Effector memory CD8-positive, alpha-beta T cell (primary cell): ENCODE measurements at regions not wholly inside any gene's neighbourhood (a gene's known extent, or its start where the extent isn't known, plus 50 kb on each side); places are given as distances from the start of the nearest gene placed in this dataset.

Experiments used
- ATAC-seq: fragments of 150-1000 bp; cut with Tn5 transposase; replicated peaks from 2 replicates; pipeline ENCODE4 v1.10.0; 2021; ENCODE audit warnings: mild to moderate bottlenecking, moderate library complexity
- DNase-seq, 3 experiments: peaks; one replicate each; pipeline ENCODE4 v3.0.0; 2021
- H3K27ac Mint-ChIP-seq, 2 donors: one replicate each; pipeline ENCODE4 v1.8.0; 2022; ENCODE audit warnings: mild to moderate bottlenecking in 2 of 2, mixed read lengths in 2 of 2, moderate library complexity in 2 of 2
- H3K27me3 Mint-ChIP-seq, 2 donors: one replicate each; pipeline ENCODE4 v1.8.0; 2022; ENCODE audit warnings: mixed read lengths in 2 of 2
- H3K36me3 Mint-ChIP-seq: one replicate; pipeline ENCODE4 v1.8.0; 2022; ENCODE audit warnings: mild to moderate bottlenecking, moderate library complexity, mixed read lengths; ENCODE audit not compliant: insufficient read depth
- H3K4me1 Mint-ChIP-seq, 2 donors: one replicate each; pipeline ENCODE4 v1.8.0; 2022; ENCODE audit warnings: low read depth in 2 of 2, mixed read lengths in 2 of 2
- H3K4me3 Mint-ChIP-seq, 2 donors: one replicate each; pipeline ENCODE4 v1.8.0; 2022; ENCODE audit warnings: mild to moderate bottlenecking in 2 of 2, mixed read lengths in 2 of 2, moderate library complexity in 2 of 2
- H3K9me3 Mint-ChIP-seq, 2 donors: one replicate each; pipeline ENCODE4 v1.8.0; 2022; ENCODE audit warnings: mixed read lengths in 2 of 2

DNA sequence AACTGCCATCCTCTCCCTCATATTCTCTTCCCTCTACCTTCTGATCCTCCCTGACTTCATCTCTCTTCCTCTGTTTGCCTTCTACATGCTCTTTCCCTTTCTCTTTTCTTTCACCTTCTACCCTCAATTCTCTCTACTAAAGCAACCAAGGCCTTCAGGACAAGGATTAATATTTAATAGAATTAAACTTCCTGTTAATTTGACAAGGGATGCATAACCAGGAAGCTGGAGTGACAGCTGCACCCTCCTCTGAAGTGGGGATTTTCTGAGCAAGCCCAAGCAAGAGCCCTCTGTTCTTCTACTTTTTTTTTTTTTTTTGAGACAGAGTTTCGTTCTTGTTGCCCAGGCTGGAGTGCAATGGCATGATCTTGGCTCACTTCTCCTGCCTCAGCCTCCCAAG is 63.4 kb upstream of the MED4 start:
- peak overlapping the region in 1 of 2 donors; percentile 82 for H3K27ac Mint-ChIP-seq
- H3K4me1 Mint-ChIP-seq, result peaks cover 20 to 41% of the 10 kb centered on the region in 2 donors
- DNase-seq, result no peak
- H3K4me3 Mint-ChIP-seq, result peak overlapping the region in 1 of 2 donors; percentile 61
- no peaks in the 10 kb centered on the region for H3K9me3 Mint-ChIP-seq
- no peak for ATAC-seq
- peaks cover 17% of the 10 kb centered on the region for H3K36me3 Mint-ChIP-seq
- no peaks in the 10 kb centered on the region for H3K27me3 Mint-ChIP-seq

DNA sequence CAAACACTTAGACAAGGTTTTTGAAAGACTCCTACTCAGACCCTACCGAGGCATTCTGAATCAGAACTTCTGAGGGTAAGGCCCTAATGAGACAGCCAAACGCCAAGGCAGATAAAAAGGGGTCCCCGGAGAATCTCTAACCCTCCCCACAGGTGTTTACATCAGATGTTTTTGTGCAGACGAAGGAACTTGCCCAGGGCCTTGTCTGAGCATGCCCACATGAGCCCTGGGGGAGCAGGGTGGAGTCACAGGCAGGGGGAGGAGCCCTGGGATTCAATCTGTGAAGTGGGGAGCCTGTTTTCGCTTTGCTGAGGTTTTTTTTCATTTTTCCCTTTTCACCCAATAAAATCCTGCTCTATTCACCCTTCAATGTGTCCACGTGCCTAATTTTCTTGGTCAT is 61.6 kb upstream of the MED4 start:
- H3K27me3 Mint-ChIP-seq, result no peaks in the 10 kb centered on the region
- peaks cover 35 to 58% of the 10 kb centered on the region in 2 donors for H3K4me1 Mint-ChIP-seq
- ATAC-seq (peak; percentile 71), DNase-seq (peak; percentile 54 to 66 (median 57))
- peaks cover 17% of the 10 kb centered on the region for H3K36me3 Mint-ChIP-seq
- H3K27ac Mint-ChIP-seq, result peak overlapping the region; percentile 92 to 97
- peak overlapping the region; percentile 73 to 82 for H3K4me3 Mint-ChIP-seq
- H3K9me3 Mint-ChIP-seq, result no peaks in the 10 kb centered on the region

DNA sequence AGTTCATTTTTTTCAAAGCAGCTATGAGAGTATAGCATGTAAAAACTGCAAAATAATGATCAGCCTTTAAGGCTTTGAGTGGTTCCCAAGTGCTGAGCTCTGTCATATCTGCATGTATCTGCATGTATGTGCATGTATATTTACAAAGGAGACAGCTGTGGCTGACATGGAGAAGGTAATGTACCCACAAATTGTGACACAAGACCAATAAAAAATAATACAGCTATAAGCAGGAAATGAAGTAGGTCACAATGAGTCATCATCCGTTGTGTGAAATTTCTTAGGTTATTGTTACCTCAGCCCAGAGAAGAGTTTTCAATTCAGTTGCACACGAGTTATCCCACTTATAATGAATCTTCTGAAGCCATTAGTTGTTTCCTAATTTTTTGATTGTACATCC is 60.9 kb upstream of the MED4 start:
- Mint-ChIP-seq H3K36me3 (peaks cover 17% of the 10 kb centered on the region), H3K27me3 (no peaks in the 10 kb centered on the region), H3K4me3 (peak overlapping the region; percentile 73 to 82), H3K27ac (peak overlapping the region; percentile 92 to 97), H3K4me1 (peaks cover 37 to 62% of the 10 kb centered on the region in 2 donors), H3K9me3 (no peaks in the 10 kb centered on the region)
- peak; percentile 90 for ATAC-seq
- peak; percentile 34 to 40 (median 37) for DNase-seq

DNA sequence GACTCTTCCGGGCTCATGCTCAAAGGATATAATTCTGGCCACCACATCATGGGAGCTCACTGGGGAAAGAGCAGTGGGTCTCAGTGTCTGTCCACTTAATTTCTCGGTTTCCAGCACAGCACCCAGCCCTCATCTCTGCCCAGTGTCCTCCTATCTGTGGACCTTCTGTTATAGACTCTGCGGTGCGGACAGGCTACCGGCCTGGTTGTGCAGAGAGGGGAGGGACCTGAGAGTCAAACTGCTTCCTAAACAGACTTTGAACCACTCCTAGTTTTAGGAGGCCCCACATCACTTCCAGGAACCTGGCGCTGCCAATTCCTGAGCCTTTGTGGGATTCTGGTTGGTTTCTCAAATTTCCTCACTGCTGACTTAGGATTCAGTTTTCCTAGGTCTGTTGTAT is 59.8 kb upstream of the MED4 start:
- ATAC-seq (no peak), DNase-seq (no peak)
- no peaks in the 10 kb centered on the region for H3K27me3 Mint-ChIP-seq
- H3K4me3 Mint-ChIP-seq, result peak overlapping the region in 1 of 2 donors; percentile 73
- H3K36me3 Mint-ChIP-seq, result peaks cover 17% of the 10 kb centered on the region
- peak overlapping the region; percentile 92 to 97 for H3K27ac Mint-ChIP-seq
- H3K9me3 Mint-ChIP-seq, result no peaks in the 10 kb centered on the region
- peaks cover 41 to 60% of the 10 kb centered on the region in 2 donors for H3K4me1 Mint-ChIP-seq

DNA sequence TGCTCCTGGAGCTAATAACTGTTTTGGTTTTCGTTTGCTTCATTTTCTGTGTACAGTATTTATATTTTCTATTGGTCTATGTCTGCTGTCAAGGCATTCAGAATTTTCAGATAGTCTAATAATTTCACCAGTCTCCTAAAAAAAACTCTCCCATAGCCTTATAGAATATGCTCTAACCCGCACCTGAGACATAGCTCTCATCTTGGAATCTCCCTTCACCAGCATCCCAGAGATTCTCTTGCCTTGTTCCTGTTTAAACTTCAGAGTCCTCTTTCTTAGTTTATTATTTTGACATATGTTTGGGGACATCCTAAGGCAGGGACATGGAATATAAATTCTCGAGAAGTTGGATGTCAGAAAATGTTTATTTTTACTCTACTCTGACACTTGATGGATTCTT is 58.3 kb upstream of the MED4 start:
- H3K27ac Mint-ChIP-seq, result peak overlapping the region in 1 of 2 donors; percentile 92
- H3K36me3 Mint-ChIP-seq, result peaks cover 17% of the 10 kb centered on the region
- H3K4me1 Mint-ChIP-seq, result peaks cover 45 to 60% of the 10 kb centered on the region in 2 donors
- ATAC-seq (no peak), DNase-seq (no peak)
- H3K27me3 Mint-ChIP-seq, result no peaks in the 10 kb centered on the region
- H3K4me3 Mint-ChIP-seq, result peak overlapping the region in 1 of 2 donors; percentile 16
- H3K9me3 Mint-ChIP-seq, result no peaks in the 10 kb centered on the region

DNA sequence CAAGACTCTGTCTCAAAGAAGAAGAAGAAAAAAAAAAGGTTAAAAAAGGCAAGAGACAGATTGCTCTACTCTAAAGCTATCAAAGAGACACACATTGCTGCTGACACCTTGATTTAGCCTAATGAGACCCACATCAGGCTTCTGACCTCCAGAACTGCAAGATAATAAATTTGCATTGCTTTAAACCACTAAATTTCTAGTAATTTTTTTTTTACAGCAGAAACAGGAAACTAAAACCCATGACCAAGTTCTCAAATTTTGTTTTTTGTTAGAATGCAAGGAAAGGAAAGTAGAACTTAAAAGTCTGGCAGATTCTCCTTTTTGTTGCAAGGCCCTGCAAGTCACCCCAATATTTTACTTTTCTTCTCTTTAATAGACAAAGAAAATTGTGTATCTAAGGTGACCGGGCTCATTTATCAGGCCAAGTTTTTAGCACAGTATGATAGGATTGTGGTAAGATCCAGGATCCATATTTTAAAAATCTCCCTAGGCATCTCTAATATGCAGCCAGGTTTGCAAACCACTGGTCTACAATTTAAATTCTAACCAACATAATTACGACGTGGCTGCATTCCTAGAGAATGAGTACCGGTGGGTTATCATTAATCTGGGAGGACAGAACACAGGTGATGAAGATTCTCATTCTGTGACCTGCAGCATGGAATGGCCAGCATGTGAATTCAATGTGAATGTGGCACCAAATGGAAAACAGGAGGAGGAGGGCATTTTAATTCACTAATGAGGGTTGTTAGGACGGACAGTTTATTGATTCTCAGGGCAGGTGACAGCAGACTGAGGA is 56.7 kb upstream of the MED4 start:
- Mint-ChIP-seq H3K4me1 (peaks cover 48 to 60% of the 10 kb centered on the region in 2 donors), H3K4me3 (peak overlapping the region; percentile 43 to 63), H3K9me3 (no peaks in the 10 kb centered on the region), H3K36me3 (peaks cover 17% of the 10 kb centered on the region), H3K27ac (peak overlapping the region; percentile 84 to 92), H3K27me3 (no peaks in the 10 kb centered on the region)
- ATAC-seq, result no peak
- no peak for DNase-seq

DNA sequence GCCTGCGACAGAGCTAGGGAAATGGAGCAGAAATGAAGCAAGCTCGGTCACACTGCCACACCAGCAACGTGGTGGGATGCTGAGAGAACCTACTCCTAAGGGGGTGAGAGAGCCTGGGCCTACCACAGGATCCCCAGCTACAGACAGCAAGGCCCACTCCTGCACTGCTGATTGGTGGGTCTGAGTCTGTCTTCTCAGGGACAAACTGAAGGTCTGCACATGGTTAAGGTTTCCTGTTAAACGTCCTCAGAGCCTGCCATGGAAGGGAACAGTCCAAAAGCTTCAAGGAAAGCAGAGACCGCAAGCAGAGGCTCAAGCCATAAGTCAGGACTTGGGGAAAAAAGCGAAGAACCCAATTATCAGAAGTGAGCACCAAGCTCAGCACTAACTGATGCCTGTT is 53.5 kb upstream of the MED4 start:
- Mint-ChIP-seq H3K27me3 (no peaks in the 10 kb centered on the region), H3K9me3 (no peaks in the 10 kb centered on the region), H3K4me1 (peaks cover 41 to 43% of the 10 kb centered on the region in 2 donors), H3K27ac (peak overlapping the region; percentile 46 to 80), H3K4me3 (no peak overlapping the region), H3K36me3 (no peaks in the 10 kb centered on the region)
- ATAC-seq, result no peak
- DNase-seq, result no peak

DNA sequence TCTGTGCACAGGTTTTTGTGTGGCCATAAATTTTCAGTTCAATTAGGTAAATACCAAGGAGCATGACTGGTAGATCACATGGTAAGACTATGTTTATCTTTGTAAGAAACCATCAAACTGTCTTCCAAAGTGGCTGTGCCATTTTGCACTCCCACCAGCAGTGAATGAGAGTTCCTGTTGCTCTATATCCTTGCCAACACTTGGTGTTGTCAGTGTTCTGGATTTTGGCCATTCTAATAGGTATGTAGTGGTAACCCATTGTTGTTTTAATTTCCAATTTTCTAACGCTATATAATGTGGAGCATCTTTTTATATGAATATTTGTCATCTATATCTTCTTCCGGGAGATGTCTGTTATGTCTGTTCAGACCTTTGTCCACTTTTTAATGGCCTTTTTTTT is 51.7 kb upstream of the MED4 start:
- Mint-ChIP-seq H3K27me3 (no peaks in the 10 kb centered on the region), H3K4me3 (no peak overlapping the region), H3K27ac (no peak overlapping the region), H3K9me3 (no peaks in the 10 kb centered on the region), H3K36me3 (no peaks in the 10 kb centered on the region), H3K4me1 (peaks cover 29 to 33% of the 10 kb centered on the region in 2 donors)
- DNase-seq (no peak), ATAC-seq (no peak)

DNA sequence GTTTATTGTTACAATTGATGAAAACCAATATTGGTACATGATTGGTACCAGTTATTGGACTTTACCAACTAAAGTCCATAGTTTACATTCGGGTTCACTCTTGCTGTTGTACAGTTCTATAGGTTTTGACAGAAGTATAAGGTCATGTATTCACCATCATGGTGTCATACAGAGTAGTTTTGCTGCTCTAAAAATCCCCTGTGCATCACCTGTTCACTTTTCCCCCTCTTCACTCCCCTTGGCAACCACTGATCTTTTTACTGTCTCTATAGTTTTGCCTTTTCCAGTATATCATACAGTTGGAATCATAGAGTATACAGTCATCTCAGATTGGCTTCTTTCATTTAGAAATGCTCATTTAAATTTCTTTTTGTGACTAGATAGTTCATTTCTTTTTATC is 51.2 kb upstream of the MED4 start:
- no peaks in the 10 kb centered on the region for H3K27me3 Mint-ChIP-seq
- H3K4me3 Mint-ChIP-seq, result no peak overlapping the region
- H3K4me1 Mint-ChIP-seq, result peaks cover 26 to 32% of the 10 kb centered on the region in 2 donors
- H3K9me3 Mint-ChIP-seq, result no peaks in the 10 kb centered on the region
- DNase-seq (no peak), ATAC-seq (no peak)
- no peaks in the 10 kb centered on the region for H3K36me3 Mint-ChIP-seq
- H3K27ac Mint-ChIP-seq, result no peak overlapping the region
